HG02852 (cell line): ENCODE measurements at regions not wholly inside any gene's neighbourhood (a gene's known extent, or its start where the extent isn't known, plus 50 kb on each side); places are given as distances from the start of the nearest gene placed in this dataset.
A peak's percentile ranks its signal among the peaks of the same experiment; 100 is the strongest.

Experiments used
- ATAC-seq: cut with Tn5 transposase; IDR thresholded peaks from one replicate; pipeline ENCODE4 v1.9.1; 2021; ENCODE audit warnings: mild to moderate bottlenecking, moderate library complexity; ENCODE audit not compliant: unreplicated experiment

- no peak for ATAC-seq
Observed at GRCh38 chr1:218123968-218124367, 161.1 kb upstream of the RRP15 start.

DNA sequence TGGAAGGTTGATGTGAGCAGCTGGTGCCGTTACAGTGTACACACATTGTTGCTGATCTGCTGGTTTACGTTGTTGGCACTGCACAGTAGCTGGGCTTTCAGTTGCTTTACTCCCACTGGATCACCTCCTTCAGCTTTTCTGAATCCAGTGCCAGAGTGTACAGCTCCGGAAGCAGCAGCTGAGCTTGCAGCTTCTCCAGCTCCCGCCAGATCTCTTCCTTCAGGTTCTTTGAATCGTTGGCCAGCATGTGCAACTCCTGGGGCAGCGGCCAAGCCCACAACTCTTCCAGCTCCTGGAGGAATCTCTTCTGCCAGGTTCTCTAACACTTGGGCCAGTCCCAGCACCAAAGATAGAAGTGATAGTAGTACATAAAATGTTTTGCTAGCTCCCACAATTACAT, 149.7 kb upstream of the RRP15 start:
- ATAC-seq, result no peak

- no peak for ATAC-seq
Observed at GRCh38 chr1:218139761-218140160, 145.3 kb upstream of the RRP15 start.

DNA sequence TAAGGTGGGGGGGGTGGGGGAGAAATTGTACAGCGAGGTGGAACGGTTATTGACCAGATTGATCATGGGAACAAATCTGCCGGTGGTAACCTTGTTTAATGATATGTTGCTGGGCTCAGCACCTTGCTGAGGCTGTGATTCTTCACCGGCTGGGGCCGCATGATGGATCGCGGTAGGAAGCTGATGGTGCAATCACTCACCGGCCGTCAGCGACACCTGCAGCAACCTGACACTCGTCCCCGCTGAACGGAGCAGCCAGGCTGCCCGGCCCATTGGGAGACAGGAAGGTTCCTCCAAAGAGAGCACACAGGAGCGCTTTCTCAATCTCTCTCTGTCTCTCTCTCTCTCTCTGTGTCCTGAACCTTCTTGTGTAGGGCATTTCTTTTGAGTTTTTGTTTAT, 128.5 kb upstream of the RRP15 start:
- ATAC-seq, result no peak

- no peak for ATAC-seq
Observed at GRCh38 chr1:218163371-218163770, 121.7 kb upstream of the RRP15 start.

DNA sequence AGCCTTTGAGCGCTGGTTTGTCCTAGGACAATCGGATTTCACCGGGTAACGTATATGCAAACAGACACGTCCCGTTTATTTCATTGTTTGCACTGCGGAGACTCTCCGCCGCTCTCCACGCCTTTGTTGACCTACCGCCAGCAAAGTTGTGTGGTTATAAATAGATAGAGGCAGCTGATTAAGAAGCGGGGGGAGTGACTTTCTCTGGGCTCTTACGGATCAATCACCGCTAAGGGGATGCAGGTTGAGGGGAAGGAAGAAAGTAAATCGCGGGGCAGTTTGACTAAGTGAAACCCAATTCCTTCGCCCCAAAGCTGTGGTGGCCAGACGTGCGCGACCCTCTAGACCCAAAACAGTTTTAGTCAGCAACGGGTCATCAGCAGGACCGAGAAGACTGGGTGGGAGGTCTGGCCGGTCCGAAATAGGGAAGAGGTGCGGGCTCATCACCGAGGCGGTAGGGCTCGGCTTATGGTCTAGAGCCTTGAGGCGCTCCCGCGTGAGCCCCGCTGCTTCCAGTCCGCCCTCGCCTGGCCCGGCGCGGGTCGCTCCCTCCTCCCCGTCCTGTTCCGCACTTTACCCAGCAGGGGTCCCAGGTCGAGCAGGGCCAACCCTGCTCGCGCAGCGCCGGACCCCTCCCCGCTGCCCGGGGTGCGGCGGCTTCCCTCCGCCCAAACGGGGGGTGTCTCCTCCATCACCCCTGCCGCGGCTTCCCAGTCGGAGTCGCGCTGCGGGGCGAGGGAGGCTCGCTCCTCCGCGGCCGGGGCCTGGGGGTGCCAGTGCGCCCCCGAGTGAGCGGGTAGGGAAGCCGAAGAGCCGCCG, 120.8 kb upstream of the RRP15 start:
- peak; percentile 46 for ATAC-seq

DNA sequence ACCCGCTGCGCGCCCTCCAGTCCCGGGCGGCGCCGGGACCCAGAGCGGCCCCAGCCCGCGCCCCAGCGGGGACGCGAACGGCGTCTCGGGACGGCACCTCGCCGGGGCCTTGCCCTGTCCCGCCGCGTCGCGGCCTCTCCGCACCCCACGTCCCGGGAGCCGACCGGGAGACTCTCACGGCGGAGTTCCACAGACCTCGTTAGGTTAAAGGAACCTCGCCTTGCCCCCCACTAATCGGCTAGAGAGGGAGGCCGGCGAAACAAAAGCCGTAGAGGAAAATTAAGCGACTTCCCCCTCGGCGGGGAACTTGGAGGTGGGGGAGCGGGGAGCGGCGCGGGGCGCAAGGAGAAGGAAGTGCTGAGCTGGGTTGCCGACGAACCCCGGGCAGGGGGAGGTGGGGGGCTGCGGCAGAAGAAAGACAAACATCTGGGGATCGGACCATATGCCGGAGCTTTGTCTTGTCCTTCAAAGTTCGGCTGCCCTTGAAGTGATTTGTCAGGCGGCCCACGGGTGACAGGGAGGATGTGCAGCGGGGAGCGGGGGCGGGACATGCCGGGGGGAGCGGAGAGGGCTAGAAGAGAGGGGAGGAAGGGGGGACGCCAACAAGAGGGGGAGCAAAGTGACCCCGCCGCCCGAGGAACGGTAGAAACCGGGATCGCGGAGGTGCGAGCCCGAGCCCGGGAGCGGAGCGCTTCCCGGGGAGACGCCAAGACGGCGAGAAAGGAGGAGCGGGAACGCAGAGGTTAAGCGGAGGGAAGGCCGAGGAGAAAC, 120.0 kb upstream of the RRP15 start:
- ATAC-seq, result peak; percentile 54

GRCh38 chr1:218165701-218166114, 119.4 kb upstream of the RRP15 start:
- no peak for ATAC-seq

DNA sequence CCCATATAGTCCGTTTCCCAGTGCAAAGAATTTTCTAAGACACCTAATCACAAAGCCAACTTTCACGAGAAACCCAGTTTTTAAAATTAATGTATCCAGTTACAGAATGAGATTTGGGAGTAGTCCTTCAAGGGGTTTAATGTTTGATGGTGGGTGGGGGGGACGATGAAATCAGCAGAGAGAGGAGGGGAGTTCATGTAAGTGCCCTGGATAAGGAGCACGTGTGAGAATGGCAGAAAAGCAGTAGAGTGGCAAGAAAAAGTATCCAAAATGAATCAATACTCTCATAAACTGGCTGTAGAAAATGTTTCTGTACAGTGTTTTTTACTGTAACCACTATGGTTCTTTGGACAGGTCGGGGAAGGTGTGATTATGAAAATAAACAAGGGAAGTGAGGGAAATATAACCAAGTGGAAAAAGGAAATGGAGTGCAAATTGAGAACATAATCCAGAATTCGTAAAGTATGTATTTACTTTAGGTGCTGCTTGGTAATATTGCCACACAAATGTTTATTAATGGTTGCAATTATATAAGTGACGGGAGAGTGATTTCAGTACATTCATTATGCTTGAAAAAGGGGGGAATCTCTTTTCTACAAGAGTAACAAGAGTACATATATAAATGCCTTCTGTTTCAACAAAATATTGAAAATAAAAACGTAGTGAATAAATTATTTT, 118.7 kb upstream of the RRP15 start:
- ATAC-seq, result no peak

DNA sequence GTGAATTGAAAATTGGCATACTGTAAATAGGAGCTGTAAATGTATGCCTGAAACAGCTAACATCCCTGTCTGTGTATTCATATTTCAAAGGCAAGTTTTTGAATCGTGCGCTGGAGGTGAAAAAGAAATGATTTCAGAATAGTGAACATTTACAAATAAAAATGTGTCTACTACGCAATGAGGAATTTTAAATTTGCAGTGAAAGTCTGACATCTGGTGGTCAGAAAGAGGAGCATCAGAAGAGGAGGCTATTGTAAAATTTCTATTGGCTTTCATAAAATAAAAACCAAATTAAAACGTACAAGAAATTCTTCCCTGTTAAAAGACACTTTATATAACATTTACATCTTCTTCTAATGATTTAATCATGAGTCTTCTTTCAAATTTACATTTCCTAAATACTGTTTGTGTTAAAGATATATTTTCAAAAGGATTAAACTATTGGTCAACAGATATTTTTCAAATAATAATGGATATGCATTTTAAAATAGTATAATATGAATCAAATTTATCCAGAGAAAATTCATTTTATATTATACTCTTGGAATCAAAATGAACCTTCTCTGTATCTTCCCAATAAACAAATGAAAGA, 113.7 kb upstream of the RRP15 start:
- ATAC-seq, result no peak

DNA sequence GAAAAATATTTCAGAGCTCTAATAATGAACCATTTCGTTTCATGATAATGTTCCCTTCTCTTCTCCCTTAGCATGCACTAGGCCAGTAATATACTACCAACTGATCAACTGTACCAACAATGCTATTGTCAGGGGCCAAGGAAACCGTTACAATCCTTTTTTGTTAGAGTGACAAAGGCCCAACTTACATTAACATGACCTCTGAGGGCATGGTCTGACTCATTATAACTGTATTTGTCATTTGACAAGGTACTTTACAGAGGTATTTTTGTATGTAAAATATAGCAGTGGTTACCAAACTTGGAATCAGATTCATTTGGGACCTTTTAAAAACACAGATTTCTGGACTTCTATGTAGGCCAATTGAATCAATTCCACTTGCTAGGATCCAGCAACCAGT, 102.6 kb upstream of the RRP15 start:
- ATAC-seq, result no peak

GRCh38 chr1:218200979-218201378, 84.1 kb upstream of the RRP15 start:
- ATAC-seq, result no peak

- ATAC-seq, result no peak
Observed at GRCh38 chr1:218201601-218202000, 83.5 kb upstream of the RRP15 start.

DNA sequence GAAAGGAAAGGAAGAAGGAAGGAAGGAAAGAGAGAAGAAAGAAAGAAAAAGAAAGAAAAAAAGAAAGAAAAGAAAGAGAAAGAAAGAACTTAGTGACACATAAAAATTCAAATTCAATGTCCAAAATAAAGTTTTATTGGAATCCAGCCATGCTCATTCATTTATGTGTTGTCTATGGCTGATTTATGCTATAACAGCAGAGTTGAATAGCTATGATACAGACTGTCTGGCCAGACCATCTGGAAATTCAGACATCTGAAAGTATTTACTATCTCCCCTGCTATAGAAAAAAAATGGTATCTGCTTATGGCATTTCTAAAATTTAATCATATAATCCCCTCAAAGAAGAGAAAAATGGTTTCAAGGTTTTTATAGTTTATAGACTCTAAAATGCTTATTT, 79.4 kb upstream of the RRP15 start:
- no peak for ATAC-seq

DNA sequence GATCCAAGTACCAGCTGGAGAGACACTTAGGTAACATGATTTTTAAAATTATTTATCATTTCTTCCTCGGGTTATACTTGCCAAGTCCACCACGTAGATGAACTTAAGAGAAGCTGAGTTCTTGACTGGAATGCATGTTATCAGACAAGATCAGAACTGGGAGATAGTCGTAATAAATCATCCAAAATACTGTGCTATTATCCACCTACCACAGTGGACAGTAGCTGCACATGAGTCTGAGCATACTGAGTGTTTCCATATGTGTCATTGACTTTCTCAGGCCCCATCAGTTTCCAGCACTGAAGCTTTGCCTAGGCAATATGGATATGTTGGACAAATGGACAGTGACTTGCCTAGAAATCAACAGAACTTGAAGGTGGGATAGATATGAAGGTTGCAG, 77.9 kb upstream of the RRP15 start:
- no peak for ATAC-seq

- no peak for ATAC-seq
Observed at GRCh38 chr1:218209351-218209861, 75.7 kb upstream of the RRP15 start.

GRCh38 chr1:218211241-218211640, 73.9 kb upstream of the RRP15 start:
- no peak for ATAC-seq

- no peak for ATAC-seq
Observed at GRCh38 chr1:218217040-218217439, 68.1 kb upstream of the RRP15 start.

DNA sequence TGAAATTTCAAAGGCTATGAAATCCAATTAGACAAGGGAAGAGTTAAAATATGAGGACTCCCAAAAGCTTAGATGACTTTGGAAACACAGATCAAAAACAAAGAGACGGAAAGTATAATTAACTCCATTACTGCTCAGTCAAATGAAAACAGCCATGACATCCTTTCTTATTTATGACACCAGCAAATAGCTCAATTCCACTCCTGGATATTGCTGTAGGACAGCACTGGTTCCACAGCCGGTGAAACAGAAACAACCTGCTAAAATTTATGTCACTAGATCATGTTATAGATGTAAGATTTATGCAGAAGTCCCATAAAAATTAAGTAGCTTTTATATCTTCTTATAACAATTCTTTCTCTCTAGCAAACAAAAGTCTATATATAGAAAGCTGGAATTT, 65.6 kb upstream of the RRP15 start:
- no peak for ATAC-seq

- no peak for ATAC-seq
Observed at GRCh38 chr1:218224101-218224500, 61.0 kb upstream of the RRP15 start.

GRCh38 chr1:218226005-218226404, 59.1 kb upstream of the RRP15 start:
- ATAC-seq, result no peak
